ENCODE measurements at regions not wholly inside any gene's neighbourhood (a gene's known extent, or its start where the extent isn't known, plus 50 kb on each side); places are given as distances from the start of the nearest gene placed in this dataset.

DNA sequence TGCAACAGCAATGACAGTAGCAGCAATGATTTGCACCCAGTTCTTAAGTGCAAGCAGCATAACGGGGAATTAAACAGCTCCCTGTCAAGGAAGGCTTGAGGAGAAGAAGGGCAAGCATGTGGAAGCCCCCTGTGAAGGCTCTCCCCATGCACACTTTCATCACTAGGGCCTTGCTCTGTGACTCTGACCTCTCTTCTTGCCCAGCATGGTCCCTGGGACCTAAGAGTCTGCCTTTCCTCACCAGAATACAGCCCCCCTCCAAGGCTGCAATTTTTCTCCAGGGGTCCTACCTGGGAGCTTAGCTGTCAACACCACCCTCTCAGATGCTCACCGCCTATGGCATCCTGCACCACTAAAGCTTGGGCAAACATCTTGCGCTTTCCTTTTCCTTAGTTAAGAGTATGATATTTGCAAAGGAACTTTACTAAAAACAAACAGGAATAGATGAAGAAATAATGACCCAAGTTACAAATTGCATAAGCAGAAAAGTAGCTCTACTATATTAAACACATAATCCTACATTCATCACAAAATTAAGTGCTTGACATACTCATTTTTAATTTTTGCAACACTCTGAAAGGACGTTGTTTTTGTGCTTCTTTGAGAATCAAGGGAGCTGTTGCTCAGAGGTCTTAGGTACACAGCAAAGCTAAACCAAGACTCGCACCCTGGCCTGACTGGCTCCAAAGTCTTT lies 187.6 kb downstream of the ADAMTS15 start:
- no peak for DNase-seq (ENCODE audit: extremely low read depth, low read depth)
- TF ChIP-seq, protein P1, sequence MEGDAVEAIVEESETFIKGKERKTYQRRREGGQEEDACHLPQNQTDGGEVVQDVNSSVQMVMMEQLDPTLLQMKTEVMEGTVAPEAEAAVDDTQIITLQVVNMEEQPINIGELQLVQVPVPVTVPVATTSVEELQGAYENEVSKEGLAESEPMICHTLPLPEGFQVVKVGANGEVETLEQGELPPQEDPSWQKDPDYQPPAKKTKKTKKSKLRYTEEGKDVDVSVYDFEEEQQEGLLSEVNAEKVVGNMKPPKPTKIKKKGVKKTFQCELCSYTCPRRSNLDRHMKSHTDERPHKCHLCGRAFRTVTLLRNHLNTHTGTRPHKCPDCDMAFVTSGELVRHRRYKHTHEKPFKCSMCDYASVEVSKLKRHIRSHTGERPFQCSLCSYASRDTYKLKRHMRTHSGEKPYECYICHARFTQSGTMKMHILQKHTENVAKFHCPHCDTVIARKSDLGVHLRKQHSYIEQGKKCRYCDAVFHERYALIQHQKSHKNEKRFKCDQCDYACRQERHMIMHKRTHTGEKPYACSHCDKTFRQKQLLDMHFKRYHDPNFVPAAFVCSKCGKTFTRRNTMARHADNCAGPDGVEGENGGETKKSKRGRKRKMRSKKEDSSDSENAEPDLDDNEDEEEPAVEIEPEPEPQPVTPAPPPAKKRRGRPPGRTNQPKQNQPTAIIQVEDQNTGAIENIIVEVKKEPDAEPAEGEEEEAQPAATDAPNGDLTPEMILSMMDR (IDR thresholded peaks at IDR 0.05; ENCODE audit: low read depth, low read length), result no peak

DNA sequence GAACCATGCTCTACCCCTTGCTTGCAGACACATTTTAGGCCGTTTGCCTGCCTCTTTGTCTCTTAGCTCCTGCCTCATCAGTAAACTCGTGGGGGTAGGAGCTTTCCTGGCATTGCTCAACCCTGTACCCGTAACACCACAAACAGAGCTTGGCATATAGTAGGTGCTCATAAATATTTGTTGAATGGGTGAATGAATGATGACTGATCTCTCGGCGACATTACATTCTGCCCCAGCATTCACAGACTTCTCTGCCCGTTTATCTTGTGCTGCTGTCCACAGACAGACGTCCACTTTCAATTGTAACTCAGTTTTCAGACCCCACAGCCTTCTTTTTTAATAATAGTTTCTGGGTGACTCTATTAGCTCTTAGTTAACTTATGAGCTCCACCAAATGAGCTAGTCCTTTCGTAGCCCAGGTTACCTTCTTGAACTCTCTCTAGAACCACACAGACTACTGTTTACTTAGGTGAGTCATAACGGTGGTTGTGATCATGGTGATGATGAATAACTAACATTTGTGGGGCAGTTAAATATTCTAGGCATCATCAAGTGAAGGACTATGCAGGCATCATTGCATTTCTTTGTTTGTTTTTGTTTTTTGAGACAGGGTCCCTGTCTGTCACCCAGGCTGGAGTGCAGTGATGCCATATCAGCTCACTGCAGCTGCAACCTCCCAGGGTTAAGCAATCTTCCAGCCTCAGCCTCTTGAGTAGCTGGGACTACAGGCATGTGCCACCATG lies 188.4 kb downstream of the ADAMTS15 start:
- DNase-seq (ENCODE audit: extremely low read depth, low read depth), result no peak
- TF ChIP-seq, protein P1 (IDR thresholded peaks at IDR 0.05; ENCODE audit: low read depth, low read length), result no peak

DNA sequence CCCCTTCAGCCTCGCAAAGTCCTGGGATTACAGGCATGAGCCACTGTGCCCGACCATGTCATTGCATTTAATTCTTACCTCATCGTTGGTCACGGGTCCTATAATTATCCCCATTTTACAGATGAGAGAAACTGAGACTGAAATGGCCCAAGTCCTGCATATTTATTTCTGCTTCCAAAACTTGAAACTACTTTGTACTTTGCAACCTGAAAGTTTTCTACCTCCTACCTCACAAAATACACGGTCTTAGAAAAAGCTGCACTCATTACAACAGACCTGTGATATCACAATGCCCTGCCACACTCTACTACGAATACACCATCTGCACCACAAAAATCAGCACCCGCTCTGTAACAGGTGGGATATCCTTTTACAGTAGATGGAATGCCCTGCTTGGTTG lies 189.1 kb downstream of the ADAMTS15 start:
- TF ChIP-seq, protein P1 (IDR thresholded peaks at IDR 0.05; ENCODE audit: low read depth, low read length), result no peak
- no peak for DNase-seq (ENCODE audit: extremely low read depth, low read depth)

DNA sequence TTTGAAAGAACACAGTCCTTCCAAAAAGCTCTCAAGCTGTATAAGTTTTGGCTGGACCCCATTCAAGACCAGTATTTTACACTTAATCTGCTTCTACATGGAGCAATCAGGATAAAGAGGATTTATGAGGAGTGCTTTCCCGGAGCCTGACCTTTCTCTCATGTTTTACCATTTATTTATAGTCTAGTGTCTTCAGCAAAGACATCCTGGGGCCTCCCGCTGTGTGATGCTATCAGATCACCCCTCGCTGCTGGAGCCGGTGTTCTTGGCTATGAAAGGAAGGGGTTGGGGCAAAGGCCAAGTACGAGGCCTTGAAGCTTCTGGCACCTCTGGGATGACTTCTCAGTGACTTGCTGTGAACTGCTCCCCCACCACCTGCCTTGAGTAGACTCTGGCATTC lies 189.6 kb downstream of the ADAMTS15 start:
- no peak for DNase-seq (ENCODE audit: extremely low read depth, low read depth)
- TF ChIP-seq, protein P1 (IDR thresholded peaks at IDR 0.05; ENCODE audit: low read depth, low read length), result no peak

DNA sequence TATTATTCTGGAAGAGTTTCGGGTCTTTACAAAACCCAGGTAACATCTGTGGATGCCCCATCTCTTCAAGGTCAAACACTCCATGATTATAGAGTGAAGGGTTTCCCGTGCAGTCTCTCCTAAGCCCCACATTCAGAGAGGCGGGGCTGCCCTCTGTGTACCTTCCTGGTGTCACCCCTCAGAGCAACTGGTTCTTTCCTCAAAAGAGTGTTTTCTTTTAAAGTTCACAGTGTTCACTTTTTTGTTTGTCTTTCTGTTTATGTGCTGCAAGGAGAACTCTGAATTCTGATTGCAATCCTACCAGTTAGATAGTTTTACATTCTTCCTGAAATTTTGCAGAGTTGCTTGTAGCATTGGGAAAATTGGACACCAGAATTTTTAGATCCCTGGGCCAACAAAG lies 190.2 kb downstream of the ADAMTS15 start:
- no peak for DNase-seq (ENCODE audit: extremely low read depth, low read depth)
- TF ChIP-seq, protein P1 (IDR thresholded peaks at IDR 0.05; ENCODE audit: low read depth, low read length), result no peak

DNA sequence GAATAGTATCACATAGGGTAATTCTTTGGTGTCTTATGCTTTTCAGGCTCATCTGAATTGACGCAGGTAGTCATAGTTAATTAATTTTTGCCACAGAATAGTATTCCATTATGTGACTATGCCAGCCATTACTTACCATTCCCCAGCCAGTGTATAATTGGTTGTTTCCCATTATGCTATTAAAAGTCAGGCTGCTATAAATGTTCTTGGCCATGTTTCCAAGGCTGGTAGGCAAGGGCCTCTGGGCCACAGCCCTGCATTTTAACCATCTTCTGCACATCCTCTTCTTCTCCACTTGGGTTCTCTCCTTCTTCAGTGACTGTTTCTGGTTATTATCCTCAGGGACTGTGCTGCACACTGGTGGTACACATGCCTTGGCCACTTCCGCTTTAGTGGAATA lies 190.9 kb downstream of the ADAMTS15 start:
- DNase-seq (ENCODE audit: extremely low read depth, low read depth), result no peak
- TF ChIP-seq, protein P1 (IDR thresholded peaks at IDR 0.05; ENCODE audit: low read depth, low read length), result no peak

DNA sequence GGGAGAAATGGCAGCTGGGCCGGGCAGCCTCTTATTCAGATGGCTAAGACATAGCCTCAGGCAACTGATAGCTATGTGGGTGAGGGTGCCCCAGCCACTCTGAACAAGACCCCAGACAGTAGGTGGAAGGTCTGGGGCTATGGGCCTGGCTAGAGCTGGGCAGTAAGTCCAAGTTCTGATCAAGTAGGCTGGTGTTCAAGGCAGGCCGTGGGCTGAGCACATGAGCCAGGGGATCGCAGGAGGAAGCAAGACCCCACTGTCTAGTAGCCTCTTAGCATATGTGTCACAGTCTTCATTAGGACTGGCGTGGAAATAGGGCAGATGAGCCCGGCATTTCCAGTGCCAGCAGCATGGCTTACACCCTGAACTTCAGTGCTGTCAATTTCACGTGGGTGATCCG lies 192.1 kb downstream of the ADAMTS15 start:
- no peak for DNase-seq (ENCODE audit: extremely low read depth, low read depth)
- TF ChIP-seq, protein P1 (IDR thresholded peaks at IDR 0.05; ENCODE audit: low read depth, low read length), result no peak

All from AG09319 (cell line).